Esophagus (tissue), 2 donors: ENCODE measurements at regions not wholly inside any gene's neighbourhood (a gene's known extent, or its start where the extent isn't known, plus 50 kb on each side); places are given as distances from the start of the nearest gene placed in this dataset.

ENCODE experiments used
- H3K27ac ChIP-seq, 2 donors: one replicate each; pipeline ENCODE4 v1.5.1; 2013; ENCODE audit warnings: low read depth in 2 of 2, mild to moderate bottlenecking in 2 of 2, inconsistent platforms in 1 of 2, low read length in 1 of 2, moderate library complexity in 1 of 2
- H3K27me3 ChIP-seq, 2 donors: one replicate each; pipeline ENCODE4 v1.6.1; 2013; ENCODE audit warnings: low read length in 2 of 2, control low read depth in 1 of 2, mild to moderate bottlenecking in 1 of 2; ENCODE audit not compliant: insufficient read depth in 2 of 2, control insufficient read depth in 1 of 2
- H3K36me3 ChIP-seq, 2 donors: one replicate each; pipeline ENCODE4 v1.6.1; 2013; ENCODE audit warnings: low read length in 1 of 2; ENCODE audit not compliant: control insufficient read depth in 2 of 2, insufficient read depth in 2 of 2
- H3K4me1 ChIP-seq, 2 donors: one replicate each; pipeline ENCODE4 v1.6.1; 2013; ENCODE audit warnings: low read length in 1 of 2; ENCODE audit not compliant: control insufficient read depth in 2 of 2, insufficient read depth in 2 of 2
- H3K4me3 ChIP-seq, 2 donors: one replicate each; pipeline ENCODE4 v1.5.1; 2013; ENCODE audit warnings: low read length in 2 of 2, mild to moderate bottlenecking in 2 of 2, low read depth in 1 of 2, moderate library complexity in 1 of 2
- H3K9me3 ChIP-seq, 2 donors: one replicate each; pipeline ENCODE4 v1.6.1; 2013; ENCODE audit warnings: mild to moderate bottlenecking in 2 of 2, low read depth in 1 of 2, low read length in 1 of 2, moderate library complexity in 1 of 2; ENCODE audit not compliant: control insufficient read depth in 2 of 2, insufficient read depth in 1 of 2
- WGBS, 2 donors: extraction: QIAGEN DNeasy Blood & Tissue Kit; methylation state at CpG; one replicate each; pipeline ENCODE4 v1.1.7; 2013; 5-methylcytosine and 5-hydroxymethylcytosine counted together
- donor health status: healthy with polysubstance abuse.
- donor health status: Bipolar disorder and iron deficiency.

DNA sequence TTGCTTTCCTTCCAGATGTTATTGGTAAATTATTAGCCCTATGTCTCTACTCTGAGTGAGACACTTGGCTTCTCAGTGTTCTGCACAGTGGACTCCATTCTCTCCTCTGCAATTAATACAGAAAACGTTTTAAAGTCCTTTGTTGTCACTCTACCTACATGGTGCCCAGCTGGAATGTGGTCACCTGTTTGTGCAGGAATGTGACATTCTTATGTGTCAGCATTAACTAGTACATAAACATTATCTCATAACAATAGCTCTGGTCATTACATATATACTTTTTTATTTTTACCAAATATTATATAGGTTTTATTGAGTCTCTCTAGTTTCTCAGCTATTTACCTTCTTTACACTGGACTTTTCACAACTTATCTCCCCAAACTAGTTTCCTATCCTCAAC, 147.0 kb upstream of the KCNMB2 start:
- Histone ChIP-seq H3K36me3 (no peaks in the 10 kb centered on the region), H3K27me3 (no peaks in the 10 kb centered on the region), H3K4me3 (no peak overlapping the region), H3K4me1 (no peaks in the 10 kb centered on the region), H3K9me3 (no peaks in the 10 kb centered on the region), H3K27ac (no peak overlapping the region)
- 31 to 32% methylated on average over 1 of the region's 1 CpG for WGBS, 2 donors

DNA sequence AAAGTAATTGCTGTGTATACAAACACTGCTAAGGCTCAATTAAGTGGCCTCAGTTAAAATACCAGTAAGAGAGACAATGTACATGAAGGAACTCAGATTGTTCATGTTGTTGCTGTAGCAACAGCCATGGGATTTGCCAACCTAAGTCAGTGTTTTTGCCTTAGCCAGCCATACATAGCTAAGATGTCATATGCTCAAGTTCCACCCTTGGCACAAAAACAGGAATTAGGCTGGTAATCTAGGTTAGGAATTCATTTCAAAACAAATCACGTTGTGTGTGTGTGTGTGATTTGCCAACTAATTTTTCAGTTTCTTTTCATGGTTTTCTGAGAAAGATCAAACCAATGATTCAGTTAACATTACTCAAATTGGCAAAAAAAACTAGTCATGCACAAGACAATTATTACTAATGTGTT, 143.7 kb upstream of the KCNMB2 start:
- WGBS, 2 donors, result 3% methylated on average over 1 of the region's 1 CpG
- Histone ChIP-seq H3K4me3 (no peak overlapping the region), H3K36me3 (no peaks in the 10 kb centered on the region), H3K27me3 (no peaks in the 10 kb centered on the region), H3K9me3 (no peaks in the 10 kb centered on the region), H3K27ac (no peak overlapping the region), H3K4me1 (no peaks in the 10 kb centered on the region)

DNA sequence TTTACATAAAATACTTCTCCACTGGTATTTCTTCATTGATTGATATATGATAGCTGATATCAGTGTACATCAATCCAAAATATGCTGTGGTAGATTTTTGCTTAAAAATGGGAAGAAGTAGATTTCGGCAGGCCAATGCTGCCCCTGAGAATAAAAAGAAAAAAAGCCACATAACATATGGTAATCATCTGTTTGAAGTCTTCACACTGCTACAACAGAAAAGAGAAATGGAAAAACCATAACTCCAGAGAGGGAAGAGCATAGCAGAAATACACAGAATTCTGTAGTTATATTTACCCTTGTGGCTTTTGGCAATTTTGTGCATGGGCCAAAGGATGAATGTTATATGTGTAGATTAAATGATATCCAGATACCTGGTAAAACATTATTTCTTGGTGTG, 143.1 kb upstream of the KCNMB2 start:
- WGBS, 2 donors, result 33 to 66% methylated on average over 1 of the region's 1 CpG
- Histone ChIP-seq H3K4me1 (no peaks in the 10 kb centered on the region), H3K27ac (no peak overlapping the region), H3K4me3 (no peak overlapping the region), H3K27me3 (no peaks in the 10 kb centered on the region), H3K9me3 (no peaks in the 10 kb centered on the region), H3K36me3 (no peaks in the 10 kb centered on the region)

DNA sequence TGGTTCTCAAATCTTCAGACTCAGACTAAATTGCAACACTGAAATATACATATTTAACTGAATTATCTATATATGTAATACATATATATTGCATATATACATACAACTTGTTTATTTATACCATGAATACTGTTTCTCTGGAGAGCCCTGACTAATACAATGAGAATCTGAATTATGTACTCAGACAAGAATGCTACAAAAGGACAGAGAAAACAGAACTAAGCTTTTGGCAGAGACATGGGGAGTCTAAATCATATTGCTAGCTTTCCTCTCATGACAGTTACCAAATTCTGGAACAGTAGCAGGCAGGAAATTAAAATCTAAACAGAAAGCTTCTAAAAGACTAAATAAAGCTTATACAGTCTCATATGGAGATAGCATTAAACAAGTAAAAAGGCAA, 142.4 kb upstream of the KCNMB2 start:
- Histone ChIP-seq H3K27ac (no peak overlapping the region), H3K27me3 (no peaks in the 10 kb centered on the region), H3K9me3 (no peaks in the 10 kb centered on the region), H3K4me1 (no peaks in the 10 kb centered on the region), H3K36me3 (no peaks in the 10 kb centered on the region), H3K4me3 (no peak overlapping the region)

DNA sequence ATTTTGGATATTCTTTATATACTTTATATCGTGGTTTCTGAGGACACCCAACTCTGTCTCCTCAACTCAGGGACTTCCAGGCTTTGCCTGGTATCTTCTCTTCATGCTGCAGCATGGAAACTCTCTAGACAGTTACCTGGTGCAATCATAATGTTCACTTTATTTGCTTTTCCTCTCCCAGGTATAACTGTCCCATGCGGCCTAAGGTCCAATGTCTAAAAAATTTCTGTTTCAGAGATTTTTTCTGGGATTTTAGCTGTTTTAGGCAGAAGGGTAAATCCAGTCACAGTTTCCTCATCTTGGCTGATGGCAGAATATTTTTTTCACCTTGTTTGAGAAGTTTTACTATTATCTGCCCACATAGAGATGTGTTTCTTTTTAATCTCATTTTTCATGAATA, 139.9 kb upstream of the KCNMB2 start:
- no peaks in the 10 kb centered on the region for H3K9me3 ChIP-seq
- H3K36me3 ChIP-seq, result no peaks in the 10 kb centered on the region
- WGBS, 2 donors, result 83 to 89% methylated on average over 2 of the region's 2 CpGs
- no peak overlapping the region for H3K27ac ChIP-seq
- H3K4me3 ChIP-seq, result no peak overlapping the region
- H3K4me1 ChIP-seq, result no peaks in the 10 kb centered on the region
- no peaks in the 10 kb centered on the region for H3K27me3 ChIP-seq

DNA sequence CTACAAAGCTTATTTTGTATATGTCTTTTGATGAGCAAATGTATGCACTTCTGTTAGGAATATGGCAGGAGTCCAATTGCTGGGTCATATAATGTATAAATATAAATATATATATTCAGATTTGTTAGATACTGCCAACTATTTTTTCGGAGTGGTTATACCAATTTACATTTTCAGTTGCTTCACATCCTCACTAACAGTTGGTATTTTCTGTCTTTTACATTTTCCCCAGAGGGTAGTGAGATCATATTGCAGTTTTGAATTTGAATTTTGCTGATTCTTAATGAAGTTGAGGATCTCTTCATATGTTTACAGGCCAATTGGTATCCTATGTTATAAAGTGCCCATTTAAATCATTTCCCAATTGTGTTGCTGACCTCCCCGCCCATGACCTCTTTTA, 139.0 kb upstream of the KCNMB2 start:
- no peaks in the 10 kb centered on the region for H3K9me3 ChIP-seq
- H3K4me3 ChIP-seq, result no peak overlapping the region
- H3K27ac ChIP-seq, result no peak overlapping the region
- H3K27me3 ChIP-seq, result no peaks in the 10 kb centered on the region
- no peaks in the 10 kb centered on the region for H3K4me1 ChIP-seq
- WGBS, 2 donors, result 92% methylated on average over 2 of the region's 2 CpGs
- no peaks in the 10 kb centered on the region for H3K36me3 ChIP-seq

DNA sequence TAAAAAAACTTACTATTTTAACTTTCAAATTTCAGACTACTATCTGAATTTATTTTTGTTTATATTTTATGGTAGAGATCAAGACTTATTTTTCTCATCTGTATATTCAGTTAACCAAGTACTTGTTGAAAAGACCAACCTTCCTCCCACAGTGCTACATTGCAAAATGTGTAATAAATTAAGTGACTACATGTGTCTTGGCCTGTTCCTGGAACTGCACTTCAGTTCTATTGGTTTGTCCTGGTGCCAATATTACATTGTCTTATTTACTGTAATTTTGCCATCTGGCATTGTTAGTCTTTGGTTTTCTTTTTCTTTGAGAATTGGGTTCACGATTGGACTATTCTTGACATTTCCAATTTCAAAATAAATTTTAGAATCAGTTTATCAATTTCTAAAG, 138.4 kb upstream of the KCNMB2 start:
- Histone ChIP-seq H3K4me3 (no peak overlapping the region), H3K27me3 (no peaks in the 10 kb centered on the region), H3K9me3 (no peaks in the 10 kb centered on the region), H3K27ac (no peak overlapping the region), H3K4me1 (no peaks in the 10 kb centered on the region), H3K36me3 (no peaks in the 10 kb centered on the region)
- 72 to 88% methylated on average over 1 of the region's 1 CpG for WGBS, 2 donors

DNA sequence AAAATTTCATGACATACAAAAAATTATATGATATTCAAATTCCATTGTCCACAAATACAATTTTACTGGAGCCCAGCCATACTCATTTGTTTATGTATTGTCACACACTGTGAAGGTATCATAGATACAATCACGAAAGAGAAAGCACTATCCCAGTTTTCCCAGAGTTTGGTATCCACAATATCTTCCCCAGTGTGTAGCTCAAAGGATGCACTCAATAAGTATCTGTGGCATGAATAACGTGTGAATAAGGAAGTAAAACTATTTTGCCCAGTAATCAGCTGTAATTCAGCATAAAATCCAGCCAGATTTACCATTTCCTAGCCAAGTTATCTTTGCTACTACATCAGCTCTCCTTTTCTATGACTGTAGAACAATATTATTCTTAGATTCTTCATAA, 131.3 kb upstream of the KCNMB2 start:
- Histone ChIP-seq H3K27me3 (no peaks in the 10 kb centered on the region), H3K36me3 (no peaks in the 10 kb centered on the region), H3K4me3 (no peak overlapping the region), H3K27ac (no peak overlapping the region), H3K9me3 (no peaks in the 10 kb centered on the region), H3K4me1 (no peaks in the 10 kb centered on the region)
- whole genome bisulfite sequencing, 2 donors, result 40 to 44% methylated on average over 2 of the region's 2 CpGs

DNA sequence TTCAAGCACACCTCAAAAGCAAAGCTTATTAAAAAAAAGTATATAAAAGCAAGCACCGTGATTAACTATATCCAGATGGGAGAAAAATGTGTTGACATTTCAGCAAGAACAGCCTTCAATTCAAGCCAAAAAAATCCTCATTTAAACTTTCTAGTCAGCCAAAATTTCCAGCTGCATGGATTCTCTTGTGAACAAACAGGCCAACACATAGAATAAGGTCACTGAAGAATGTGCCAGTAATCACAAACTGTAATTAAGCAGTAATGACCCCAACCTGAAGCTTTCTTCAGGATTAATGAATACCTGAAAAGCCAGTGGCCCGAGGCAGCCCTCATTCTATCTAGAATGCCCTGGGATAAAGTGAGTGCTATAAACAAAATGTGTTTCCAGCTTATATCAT, 130.7 kb upstream of the KCNMB2 start:
- 26 to 37% methylated on average over 2 of the region's 2 CpGs for WGBS, 2 donors
- no peaks in the 10 kb centered on the region for H3K9me3 ChIP-seq
- H3K27me3 ChIP-seq, result no peaks in the 10 kb centered on the region
- no peaks in the 10 kb centered on the region for H3K36me3 ChIP-seq
- H3K4me3 ChIP-seq, result no peak overlapping the region
- H3K27ac ChIP-seq, result no peak overlapping the region
- H3K4me1 ChIP-seq, result no peaks in the 10 kb centered on the region

DNA sequence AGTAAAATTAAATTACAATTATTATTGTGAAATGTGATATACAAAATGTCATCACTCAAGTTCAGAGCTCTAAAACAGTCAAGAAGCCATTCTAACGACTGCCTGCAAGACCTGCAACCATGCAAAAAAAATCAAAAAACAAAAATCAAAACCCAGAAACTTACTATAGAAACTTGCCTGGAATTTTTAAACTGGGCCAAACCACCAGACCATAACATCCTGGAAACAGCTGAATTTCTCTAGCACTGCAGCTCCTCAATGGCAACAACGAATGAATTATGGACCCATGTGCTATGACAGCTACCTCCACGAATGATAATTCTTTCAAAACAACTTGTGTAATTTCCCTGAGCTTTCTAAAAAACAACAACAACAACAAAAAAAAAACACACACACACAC, 130.0 kb upstream of the KCNMB2 start:
- Histone ChIP-seq H3K27me3 (no peaks in the 10 kb centered on the region), H3K9me3 (no peaks in the 10 kb centered on the region), H3K4me1 (no peaks in the 10 kb centered on the region), H3K4me3 (no peak overlapping the region), H3K36me3 (no peaks in the 10 kb centered on the region), H3K27ac (no peak overlapping the region)
- WGBS, 2 donors, result 55% methylated on average over 3 of the region's 3 CpGs
